Cardiac muscle cell (in vitro differentiated cells and primary cell): ENCODE measurements at regions not wholly inside any gene's neighbourhood (a gene's known extent, or its start where the extent isn't known, plus 50 kb on each side); places are given as distances from the start of the nearest gene placed in this dataset.

ENCODE experiments used
- DNase-seq, 2 donors: peaks; one replicate each; pipeline versions ENCODE4 v3.0.0 to v3.0.0-alpha.2; 2010 to 2017; ENCODE audit warnings: low read depth in 1 of 2, low spot score in 1 of 2
- H3K27ac ChIP-seq: fragments of 200-600 bp; sonication (generic); 2 replicates; pipeline ENCODE4 v1.5.1; 2016
- H3K27me3 ChIP-seq: fragments of 200-600 bp; sonication (generic); 2 replicates; pipeline ENCODE4 v1.6.0; 2016; ENCODE audit warnings: control low read depth
- H3K36me3 ChIP-seq: fragments of 200-600 bp; sonication (generic); 2 replicates; pipeline ENCODE4 v1.5.1; 2016; ENCODE audit warnings: control low read depth
- H3K4me1 ChIP-seq: fragments of 200-600 bp; sonication (generic); 2 replicates; pipeline ENCODE4 v1.8.1; 2017; ENCODE audit warnings: low read depth, mild to moderate bottlenecking, mixed run types
- H3K4me3 ChIP-seq: fragments of 200-600 bp; sonication (generic); 2 replicates; pipeline ENCODE4 v1.5.1; 2016; ENCODE audit warnings: mild to moderate bottlenecking
- H3K9me3 ChIP-seq: fragments of 200-600 bp; sonication (generic); 2 replicates; pipeline ENCODE4 v1.5.1; 2017; ENCODE audit warnings: low read depth, mild to moderate bottlenecking, control low read depth
- CTCF ChIP-seq: IDR thresholded peaks from 2 replicates; pipeline ENCODE4 v1.5.1; 2012; ENCODE audit warnings: low read depth, mild to moderate bottlenecking, low read length

GRCh38 chr9:18185196-18185595, 288.8 kb upstream of the ADAMTSL1 start:
- Histone ChIP-seq H3K27me3 (no peaks in the 10 kb centered on the region), H3K9me3 (no peaks in the 10 kb centered on the region), H3K36me3 (no peaks in the 10 kb centered on the region), H3K4me1 (no peaks in the 10 kb centered on the region), H3K27ac (no peak overlapping the region), H3K4me3 (no peak overlapping the region)
- DNase-seq, result no peak
- TF ChIP-seq CTCF, result no peak

- no peaks in the 10 kb centered on the region for H3K4me1 ChIP-seq
- H3K9me3 ChIP-seq, result no peaks in the 10 kb centered on the region
Observed at GRCh38 chr9:18188971-18189370, 285.0 kb upstream of the ADAMTSL1 start.

GRCh38 chr9:18189871-18190670, 283.9 kb upstream of the ADAMTSL1 start:
- no peak overlapping the region for H3K4me3 ChIP-seq
- no peak overlapping the region for H3K27ac ChIP-seq
- H3K27me3 ChIP-seq, result no peaks in the 10 kb centered on the region
- no peak for DNase-seq
- H3K36me3 ChIP-seq, result no peaks in the 10 kb centered on the region
- no peaks in the 10 kb centered on the region for H3K4me1 ChIP-seq
- TF ChIP-seq CTCF, result no peak
- no peaks in the 10 kb centered on the region for H3K9me3 ChIP-seq

More at GRCh38 chr9:18188971-18189370, 285.0 kb upstream of the ADAMTSL1 start:
- Histone ChIP-seq H3K36me3 (no peaks in the 10 kb centered on the region), H3K27me3 (no peaks in the 10 kb centered on the region), H3K27ac (no peak overlapping the region), H3K4me3 (no peak overlapping the region)
- no peak for TF ChIP-seq CTCF
- no peak for DNase-seq

- no peak overlapping the region for H3K4me3 ChIP-seq
- no peak for DNase-seq
Observed at GRCh38 chr9:18190671-18191374, 283.1 kb upstream of the ADAMTSL1 start.

GRCh38 chr9:18194316-18194715, 279.6 kb upstream of the ADAMTSL1 start:
- no peak overlapping the region for H3K27ac ChIP-seq
- DNase-seq, result no peak
- H3K27me3 ChIP-seq, result no peaks in the 10 kb centered on the region
- TF ChIP-seq CTCF, result no peak
- H3K4me3 ChIP-seq, result no peak overlapping the region
- H3K4me1 ChIP-seq, result no peaks in the 10 kb centered on the region
- H3K36me3 ChIP-seq, result no peaks in the 10 kb centered on the region
- H3K9me3 ChIP-seq, result no peaks in the 10 kb centered on the region

More at GRCh38 chr9:18190671-18191374, 283.1 kb upstream of the ADAMTSL1 start:
- Histone ChIP-seq H3K9me3 (no peaks in the 10 kb centered on the region), H3K36me3 (no peaks in the 10 kb centered on the region), H3K27me3 (no peaks in the 10 kb centered on the region), H3K4me1 (no peaks in the 10 kb centered on the region), H3K27ac (no peak overlapping the region)
- no peak for TF ChIP-seq CTCF
